Kidney (tissue), 13 donors: ENCODE measurements at regions not wholly inside any gene's neighbourhood (a gene's known extent, or its start where the extent isn't known, plus 50 kb on each side); places are given as distances from the start of the nearest gene placed in this dataset.

Experiments used
- DNase-seq, 5 donors: peaks; one replicate each; pipeline ENCODE4 v3.0.0-alpha.2; 2013 to 2020
- FAIRE-seq: peaks from 2 replicates; lab custom pipeline; 2012; peaks lifted over from hg19 to GRCh38; lab: Jason Lieb, UNC
- H3K27ac ChIP-seq, 2 donors: one replicate each; pipeline ENCODE4 v1.7.0; 2013; ENCODE audit warnings: low read depth in 2 of 2, low read length in 2 of 2, inconsistent platforms in 1 of 2
- H3K27me3 ChIP-seq: one replicate; pipeline ENCODE4 v1.7.1; 2013; ENCODE audit warnings: low read length, inconsistent platforms; ENCODE audit not compliant: control insufficient read depth, insufficient read depth
- H3K36me3 ChIP-seq, 3 donors: one replicate each; pipeline versions ENCODE4 v1.7.0 to v1.7.1; 2013; ENCODE audit warnings: low read length in 3 of 3, control low read depth in 1 of 3, inconsistent platforms in 1 of 3; ENCODE audit not compliant: insufficient read depth in 3 of 3, control insufficient read depth in 2 of 3
- H3K4me1 ChIP-seq, 3 donors: one replicate each; pipeline versions ENCODE4 v1.7.0 to v1.7.1; 2013; ENCODE audit warnings: low read length in 3 of 3, inconsistent platforms in 1 of 3, low read depth in 1 of 3; ENCODE audit not compliant: control insufficient read depth in 2 of 3, insufficient read depth in 2 of 3
- H3K4me3 ChIP-seq, 3 donors: one replicate each; pipeline versions ENCODE4 v1.7.0 to v1.8.1; 2013; ENCODE audit warnings: low read length in 3 of 3, control low read depth in 1 of 3, inconsistent platforms in 1 of 3
- H3K9ac ChIP-seq, 3 donors: one replicate each; pipeline versions ENCODE4 v1.7.0 to v1.7.1; 2013; ENCODE audit warnings: low read length in 3 of 3, control low read depth in 1 of 3, inconsistent platforms in 1 of 3
- H3K9me3 ChIP-seq, 3 donors: one replicate each; pipeline versions ENCODE4 v1.7.0 to v1.7.1; 2013; ENCODE audit warnings: low read length in 3 of 3, control low read depth in 1 of 3, inconsistent platforms in 1 of 3; ENCODE audit not compliant: control insufficient read depth in 2 of 3, insufficient read depth in 1 of 3
- intact Hi-C: fragments of 100-400 bp; cut with DNase I; formaldehyde crosslinking; loops from one replicate; pipeline ENCODE4 v1.11.1; 2022
- TF ChIP-seq, protein P1 (sequence below): IDR thresholded peaks from 3 replicates; pipeline ENCODE4 v1.5.1; 2012; ENCODE audit warnings: mild to moderate bottlenecking, moderate library complexity, borderline replicate concordance; ENCODE audit not compliant: insufficient read depth; ENCODE audit errors: extremely low read depth
- donor health status: control.
- donor health status: control.
- donor health status: control.
- donor health status: control.
- donor health status: control.
- donor health status: DM: yes; HTN: yes; CAD: no.
- donor health status: Normal renal cell carcinoma (clear cell type).

DNA sequence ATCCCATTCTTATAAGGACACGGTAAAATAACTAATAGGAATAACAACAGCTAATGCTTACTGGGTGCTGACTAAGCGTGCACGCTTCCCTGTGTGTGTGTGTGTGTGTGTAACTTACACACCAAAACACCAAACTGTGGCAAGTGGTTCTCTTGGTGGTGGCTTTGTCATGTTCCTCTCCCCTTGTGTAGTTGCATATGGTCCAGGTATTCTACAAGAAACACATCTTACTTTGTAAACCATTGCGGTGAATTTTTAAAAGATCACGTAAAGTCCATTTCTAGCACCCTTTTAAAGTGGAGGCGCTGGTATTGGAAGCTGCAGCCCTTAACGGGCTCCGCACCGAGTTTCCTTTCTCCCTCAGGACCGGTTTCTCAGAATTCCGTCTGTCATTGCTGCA, 221.0 kb upstream of the FOXF1 start:
- no peak for DNase-seq
- Histone ChIP-seq H3K36me3 (no peaks in the 10 kb centered on the region), H3K9ac (no peak overlapping the region), H3K4me3 (no peak overlapping the region), H3K27ac (no peak overlapping the region), H3K4me1 (no peaks in the 10 kb centered on the region), H3K27me3 (peaks cover 84% of the 10 kb centered on the region), H3K9me3 (no peaks in the 10 kb centered on the region)
- no peak for FAIRE-seq
- TF ChIP-seq, protein P1, sequence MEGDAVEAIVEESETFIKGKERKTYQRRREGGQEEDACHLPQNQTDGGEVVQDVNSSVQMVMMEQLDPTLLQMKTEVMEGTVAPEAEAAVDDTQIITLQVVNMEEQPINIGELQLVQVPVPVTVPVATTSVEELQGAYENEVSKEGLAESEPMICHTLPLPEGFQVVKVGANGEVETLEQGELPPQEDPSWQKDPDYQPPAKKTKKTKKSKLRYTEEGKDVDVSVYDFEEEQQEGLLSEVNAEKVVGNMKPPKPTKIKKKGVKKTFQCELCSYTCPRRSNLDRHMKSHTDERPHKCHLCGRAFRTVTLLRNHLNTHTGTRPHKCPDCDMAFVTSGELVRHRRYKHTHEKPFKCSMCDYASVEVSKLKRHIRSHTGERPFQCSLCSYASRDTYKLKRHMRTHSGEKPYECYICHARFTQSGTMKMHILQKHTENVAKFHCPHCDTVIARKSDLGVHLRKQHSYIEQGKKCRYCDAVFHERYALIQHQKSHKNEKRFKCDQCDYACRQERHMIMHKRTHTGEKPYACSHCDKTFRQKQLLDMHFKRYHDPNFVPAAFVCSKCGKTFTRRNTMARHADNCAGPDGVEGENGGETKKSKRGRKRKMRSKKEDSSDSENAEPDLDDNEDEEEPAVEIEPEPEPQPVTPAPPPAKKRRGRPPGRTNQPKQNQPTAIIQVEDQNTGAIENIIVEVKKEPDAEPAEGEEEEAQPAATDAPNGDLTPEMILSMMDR, result no peak
- intact Hi-C loops, result no loop called here

DNA sequence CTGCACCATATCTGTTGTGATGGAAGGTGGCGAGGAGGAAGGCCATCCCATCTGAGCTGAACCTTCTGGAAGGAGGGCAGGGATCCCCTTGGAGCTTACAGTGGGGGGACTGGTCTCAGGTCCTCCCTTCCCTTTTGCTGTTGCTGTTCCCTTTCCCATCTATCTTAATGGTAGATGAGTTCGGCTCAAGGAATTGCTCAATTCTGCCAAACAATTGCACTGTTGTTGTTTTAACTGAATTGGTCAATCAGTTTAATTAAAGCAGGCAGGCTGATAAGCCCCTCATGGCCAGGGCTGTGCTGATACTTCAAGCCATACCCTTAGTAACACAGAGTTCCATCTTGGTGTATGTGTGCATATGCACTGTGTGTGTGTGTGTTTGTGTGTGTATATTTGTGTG, 220.4 kb upstream of the FOXF1 start:
- Histone ChIP-seq H3K4me1 (no peaks in the 10 kb centered on the region), H3K27me3 (peaks cover 85% of the 10 kb centered on the region), H3K9ac (no peak overlapping the region), H3K4me3 (no peak overlapping the region), H3K9me3 (no peaks in the 10 kb centered on the region), H3K36me3 (no peaks in the 10 kb centered on the region), H3K27ac (no peak overlapping the region)
- intact Hi-C loops, result no loop called here
- DNase-seq (no peak), FAIRE-seq (no peak)
- TF ChIP-seq, protein P1, result no peak

DNA sequence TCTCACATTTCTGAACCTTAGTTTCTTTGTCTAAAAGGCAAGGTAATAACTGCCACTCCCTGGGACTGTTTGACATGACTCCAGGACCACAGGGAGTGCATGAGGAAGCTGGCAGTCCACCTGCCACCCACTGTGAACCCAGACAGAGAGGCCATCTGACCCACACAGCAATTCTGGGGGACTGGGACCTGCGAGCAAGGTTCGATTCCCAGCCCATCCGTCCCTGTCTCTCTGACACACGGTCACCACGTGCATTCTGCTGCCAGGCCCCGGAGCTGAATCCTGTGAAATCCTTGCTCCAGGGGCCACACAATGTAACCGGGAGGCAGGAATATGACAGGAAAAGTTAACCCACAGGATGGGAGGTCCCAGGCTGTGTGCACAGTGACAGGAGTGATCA, 218.8 kb upstream of the FOXF1 start:
- no peaks in the 10 kb centered on the region for H3K36me3 ChIP-seq
- no peak overlapping the region for H3K9ac ChIP-seq
- FAIRE-seq, result no peak
- no peaks in the 10 kb centered on the region for H3K9me3 ChIP-seq
- no peak overlapping the region for H3K27ac ChIP-seq
- TF ChIP-seq, protein P1, result no peak
- H3K27me3 ChIP-seq, result peaks cover 82% of the 10 kb centered on the region
- H3K4me3 ChIP-seq, result no peak overlapping the region
- no peaks in the 10 kb centered on the region for H3K4me1 ChIP-seq
- intact Hi-C loops, result no loop called here
- no peak for DNase-seq

DNA sequence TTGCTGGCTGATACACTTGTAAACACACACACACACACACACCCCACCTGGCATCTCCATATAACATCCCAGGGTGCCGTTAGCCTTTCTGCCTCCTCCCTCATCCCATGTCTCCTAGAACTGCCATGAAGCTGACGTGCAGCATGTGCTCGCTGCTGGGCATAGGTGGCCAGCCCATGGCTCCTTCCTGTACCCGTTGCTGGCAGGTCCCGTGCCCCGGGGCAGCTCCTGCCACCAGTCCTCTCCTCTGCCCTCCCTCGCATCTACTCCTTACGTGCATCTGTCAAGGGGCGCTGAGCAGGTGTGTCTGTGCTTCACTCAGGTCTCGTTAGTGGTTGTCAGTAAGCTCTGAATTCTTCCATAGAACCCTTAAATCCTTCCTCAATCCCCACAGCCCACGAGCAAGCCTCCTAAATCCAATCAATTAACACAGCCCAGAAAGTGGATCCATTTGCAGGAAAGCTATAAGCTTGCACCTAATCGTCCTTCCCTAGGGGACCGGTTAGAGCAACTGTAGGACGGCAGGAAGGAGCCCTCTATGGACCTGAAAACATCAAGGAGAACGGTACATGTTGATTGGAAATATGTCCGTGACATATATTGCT, 218.1 kb upstream of the FOXF1 start:
- TF ChIP-seq, protein P1, result no peak
- no peak for DNase-seq
- H3K4me1 ChIP-seq, result no peaks in the 10 kb centered on the region
- peaks cover 84% of the 10 kb centered on the region for H3K27me3 ChIP-seq
- intact Hi-C loops, result no loop called here
- H3K36me3 ChIP-seq, result no peaks in the 10 kb centered on the region
- H3K27ac ChIP-seq, result no peak overlapping the region
- no peaks in the 10 kb centered on the region for H3K9me3 ChIP-seq
- FAIRE-seq, result no peak
- H3K9ac ChIP-seq, result no peak overlapping the region
- no peak overlapping the region for H3K4me3 ChIP-seq
